ENCODE measurements at regions not wholly inside any gene's neighbourhood (a gene's known extent, or its start where the extent isn't known, plus 50 kb on each side); places are given as distances from the start of the nearest gene placed in this dataset.

DNA sequence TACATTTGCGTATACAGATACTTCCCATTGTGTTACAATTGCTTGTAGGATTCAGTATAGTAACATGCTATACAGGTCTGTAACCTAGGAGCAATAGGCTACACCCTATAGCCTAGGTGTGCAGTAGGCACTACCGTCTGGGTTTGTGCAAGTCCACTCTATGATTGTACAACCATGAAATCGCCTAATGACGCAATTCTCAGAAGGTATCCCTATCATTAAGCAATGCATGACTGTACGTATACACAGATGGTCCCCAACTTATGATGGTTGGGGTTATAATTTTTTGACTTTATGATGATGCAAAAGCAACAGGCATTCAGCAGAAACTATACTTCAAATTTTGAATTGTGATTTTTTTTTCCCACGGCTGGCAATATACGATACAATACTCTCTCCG, 458.2 kb upstream of the NOX3 start:
- TF ChIP-seq, protein P1, sequence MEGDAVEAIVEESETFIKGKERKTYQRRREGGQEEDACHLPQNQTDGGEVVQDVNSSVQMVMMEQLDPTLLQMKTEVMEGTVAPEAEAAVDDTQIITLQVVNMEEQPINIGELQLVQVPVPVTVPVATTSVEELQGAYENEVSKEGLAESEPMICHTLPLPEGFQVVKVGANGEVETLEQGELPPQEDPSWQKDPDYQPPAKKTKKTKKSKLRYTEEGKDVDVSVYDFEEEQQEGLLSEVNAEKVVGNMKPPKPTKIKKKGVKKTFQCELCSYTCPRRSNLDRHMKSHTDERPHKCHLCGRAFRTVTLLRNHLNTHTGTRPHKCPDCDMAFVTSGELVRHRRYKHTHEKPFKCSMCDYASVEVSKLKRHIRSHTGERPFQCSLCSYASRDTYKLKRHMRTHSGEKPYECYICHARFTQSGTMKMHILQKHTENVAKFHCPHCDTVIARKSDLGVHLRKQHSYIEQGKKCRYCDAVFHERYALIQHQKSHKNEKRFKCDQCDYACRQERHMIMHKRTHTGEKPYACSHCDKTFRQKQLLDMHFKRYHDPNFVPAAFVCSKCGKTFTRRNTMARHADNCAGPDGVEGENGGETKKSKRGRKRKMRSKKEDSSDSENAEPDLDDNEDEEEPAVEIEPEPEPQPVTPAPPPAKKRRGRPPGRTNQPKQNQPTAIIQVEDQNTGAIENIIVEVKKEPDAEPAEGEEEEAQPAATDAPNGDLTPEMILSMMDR (IDR thresholded peaks at IDR 0.05) = no peak
- TF ChIP-seq POLR2A (IDR thresholded peaks at IDR 0.05) = no peak
